A673 (cell line): ENCODE measurements at regions not wholly inside any gene's neighbourhood (a gene's known extent, or its start where the extent isn't known, plus 50 kb on each side); places are given as distances from the start of the nearest gene placed in this dataset.

Source experiments
- EZH2 ChIP-seq: fragments of 200-600 bp; sonication (generic); IDR thresholded peaks from 2 replicates; pipeline ENCODE4 v1.6.1; 2017; ENCODE audit warnings: borderline replicate concordance, low read depth, mild to moderate bottlenecking, mixed read lengths, antibody characterized with exemption, low read length; ENCODE audit not compliant: poor library complexity, severe bottlenecking
- TF ChIP-seq, protein P1 (sequence below): fragments of 300-800, 200-600 bp; sonication (generic); conservative IDR thresholded peaks from 2 replicates; pipeline ENCODE4 v1.5.1; 2017; ENCODE audit warnings: low read depth, mild to moderate bottlenecking, antibody characterized with exemption, low read length, moderate library complexity, mixed read lengths

DNA sequence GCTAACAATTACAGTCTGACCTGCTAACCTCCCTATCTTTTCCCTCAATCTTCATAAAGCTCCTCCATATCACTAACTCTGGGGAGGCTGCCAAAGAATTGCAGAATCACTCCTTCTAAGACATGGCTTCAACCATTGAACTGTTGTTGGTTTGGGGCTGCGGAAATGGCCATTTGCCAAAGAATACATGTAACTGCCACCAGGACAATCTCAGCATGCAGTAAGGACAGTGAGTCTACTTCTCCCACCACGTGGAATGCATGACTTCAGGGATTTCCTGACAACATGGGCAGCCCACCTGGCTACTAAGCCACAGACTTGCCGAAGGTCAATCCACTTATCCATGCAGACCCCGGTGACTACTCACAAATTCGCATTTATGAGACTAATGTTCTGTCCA lies 104.3 kb upstream of the NUDT7 start:
- TF ChIP-seq, protein P1, sequence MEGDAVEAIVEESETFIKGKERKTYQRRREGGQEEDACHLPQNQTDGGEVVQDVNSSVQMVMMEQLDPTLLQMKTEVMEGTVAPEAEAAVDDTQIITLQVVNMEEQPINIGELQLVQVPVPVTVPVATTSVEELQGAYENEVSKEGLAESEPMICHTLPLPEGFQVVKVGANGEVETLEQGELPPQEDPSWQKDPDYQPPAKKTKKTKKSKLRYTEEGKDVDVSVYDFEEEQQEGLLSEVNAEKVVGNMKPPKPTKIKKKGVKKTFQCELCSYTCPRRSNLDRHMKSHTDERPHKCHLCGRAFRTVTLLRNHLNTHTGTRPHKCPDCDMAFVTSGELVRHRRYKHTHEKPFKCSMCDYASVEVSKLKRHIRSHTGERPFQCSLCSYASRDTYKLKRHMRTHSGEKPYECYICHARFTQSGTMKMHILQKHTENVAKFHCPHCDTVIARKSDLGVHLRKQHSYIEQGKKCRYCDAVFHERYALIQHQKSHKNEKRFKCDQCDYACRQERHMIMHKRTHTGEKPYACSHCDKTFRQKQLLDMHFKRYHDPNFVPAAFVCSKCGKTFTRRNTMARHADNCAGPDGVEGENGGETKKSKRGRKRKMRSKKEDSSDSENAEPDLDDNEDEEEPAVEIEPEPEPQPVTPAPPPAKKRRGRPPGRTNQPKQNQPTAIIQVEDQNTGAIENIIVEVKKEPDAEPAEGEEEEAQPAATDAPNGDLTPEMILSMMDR: no peak
- no peak for TF ChIP-seq EZH2
